HG03159 (cell line): ENCODE measurements at regions not wholly inside any gene's neighbourhood (a gene's known extent, or its start where the extent isn't known, plus 50 kb on each side); places are given as distances from the start of the nearest gene placed in this dataset.
"Not testable (repeated sequence)": the region's sequence is repeated elsewhere in the genome, so short reads cannot be mapped to it uniquely, and the experiment has no call there.

Source experiments
- ATAC-seq: cut with Tn5 transposase; IDR thresholded peaks from one replicate; pipeline ENCODE4 v1.9.1; 2021; ENCODE audit warnings: mild to moderate bottlenecking, moderate library complexity; ENCODE audit not compliant: unreplicated experiment

GRCh38 chr4:59583845-59584568, 1616.1 kb upstream of the ADGRL3 start:
- no peak for ATAC-seq

DNA sequence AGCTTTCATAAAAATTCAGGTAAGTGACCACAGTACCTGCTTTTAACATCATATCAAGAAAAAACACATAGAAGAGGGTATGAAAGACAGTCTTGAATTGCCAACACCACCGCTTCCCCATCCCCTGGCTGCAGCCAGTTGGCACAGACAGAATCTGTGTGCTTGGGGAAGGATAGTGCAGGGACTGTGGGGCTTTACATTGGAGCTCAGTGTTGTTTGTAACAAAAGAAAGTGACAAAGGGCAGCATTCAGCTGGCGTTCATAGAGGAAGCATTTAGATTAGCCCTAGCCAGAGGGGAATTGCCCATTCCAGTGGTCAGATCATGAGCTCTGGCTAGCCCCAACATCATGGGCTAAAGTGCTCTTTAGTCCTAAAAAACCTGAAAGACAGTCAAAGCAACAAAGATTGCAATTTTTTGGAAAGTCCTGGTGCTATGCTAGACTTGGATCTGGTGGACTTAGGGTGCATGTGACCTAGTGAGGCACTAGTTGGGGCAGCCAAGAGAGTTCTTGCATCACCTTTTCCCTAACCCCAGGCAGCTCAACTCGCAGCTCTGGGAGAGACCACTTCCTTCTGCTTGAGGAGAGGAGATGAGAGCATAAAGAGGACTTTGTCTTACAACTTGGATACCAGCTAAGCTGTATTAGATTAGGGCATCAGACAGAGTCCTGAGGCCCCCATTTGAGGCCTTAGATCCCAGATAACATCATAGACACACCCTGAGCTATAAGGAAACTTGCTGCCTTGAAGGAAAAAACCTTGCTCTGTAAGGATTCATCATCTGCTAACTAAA, 1602.4 kb upstream of the ADGRL3 start:
- ATAC-seq = no peak

GRCh38 chr4:59598330-59598618, 1601.9 kb upstream of the ADGRL3 start:
- no peak for ATAC-seq

- ATAC-seq = no peak
Measured at GRCh38 chr4:59608466-59608865, 1591.7 kb upstream of the ADGRL3 start.

DNA sequence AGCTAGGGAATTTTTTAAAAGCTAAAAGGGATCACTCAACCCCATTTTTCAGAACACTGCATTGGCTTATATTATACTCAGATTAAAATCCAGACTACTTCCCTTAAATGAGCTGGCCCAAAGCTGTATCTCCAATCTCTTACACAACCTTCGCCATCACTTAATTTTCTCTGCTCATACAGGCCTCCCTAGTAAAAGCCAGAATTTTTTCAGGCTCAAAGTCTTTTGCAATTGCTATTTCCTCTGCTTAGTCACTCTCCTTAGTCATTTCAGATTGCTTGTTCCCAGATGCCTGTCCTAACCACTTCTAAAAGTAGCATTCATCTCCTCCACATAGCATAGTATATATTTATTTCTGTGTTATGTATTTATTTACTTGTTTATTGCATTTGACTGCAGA, 1587.9 kb upstream of the ADGRL3 start:
- ATAC-seq = no peak

DNA sequence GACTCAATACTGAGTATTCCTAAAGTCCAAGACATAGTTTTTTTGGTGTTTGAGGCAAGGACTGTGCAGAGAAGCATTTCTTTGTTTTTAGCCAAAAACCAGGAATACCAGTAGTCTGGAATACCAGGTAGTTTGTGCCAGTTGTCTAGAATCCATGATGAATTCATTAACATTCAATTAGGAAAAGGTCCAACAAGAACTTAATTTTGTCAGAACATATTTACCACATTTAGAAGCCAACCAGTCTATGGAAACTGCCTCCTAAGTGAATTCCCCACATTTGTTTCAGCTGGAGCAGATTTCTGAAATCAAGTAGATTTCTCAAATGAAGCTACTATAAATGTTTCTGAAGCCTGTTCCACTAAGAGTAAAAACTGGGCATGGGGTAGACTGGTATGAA, 1584.8 kb upstream of the ADGRL3 start:
- ATAC-seq = no peak

GRCh38 chr4:59629348-59629747, 1570.8 kb upstream of the ADGRL3 start:
- no peak for ATAC-seq

- no peak for ATAC-seq
Measured at GRCh38 chr4:59630235-59630634, 1569.9 kb upstream of the ADGRL3 start.

DNA sequence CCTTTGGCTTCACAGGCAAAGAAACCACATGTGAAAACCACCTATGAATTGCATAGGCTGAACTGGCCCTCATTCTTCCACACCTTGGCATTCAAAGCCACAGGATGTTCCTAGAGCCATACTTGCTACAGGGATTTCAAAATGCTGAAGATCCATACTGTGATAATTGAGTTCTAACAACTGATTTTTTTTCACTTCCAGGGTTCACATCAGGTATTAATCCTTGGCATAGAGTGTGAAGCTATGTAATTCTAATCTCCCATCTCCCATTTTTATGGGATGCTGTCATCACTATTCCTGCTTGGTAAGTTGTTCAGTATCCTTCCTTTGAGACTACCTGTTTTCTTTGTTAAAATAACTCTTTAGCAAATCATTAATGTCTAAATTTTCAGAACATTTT, 1569.2 kb upstream of the ADGRL3 start:
- no peak for ATAC-seq

DNA sequence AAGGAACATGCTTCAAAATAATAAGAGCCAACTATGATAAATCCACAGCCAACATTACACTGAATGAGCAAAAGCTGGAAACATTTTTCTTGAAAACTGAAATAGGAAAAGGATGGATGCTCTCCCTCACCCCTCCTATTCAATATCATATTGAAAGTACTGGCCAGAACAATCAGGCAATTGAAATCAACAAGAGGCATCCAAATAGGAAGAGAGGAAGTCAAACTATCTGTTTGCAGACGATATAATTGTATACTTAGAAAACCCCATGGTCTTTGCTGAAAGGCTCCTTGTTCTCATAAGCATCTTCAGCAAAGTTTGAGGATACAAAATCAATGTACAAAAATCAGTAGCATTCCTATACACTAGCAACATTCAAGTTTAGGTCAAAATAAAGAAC, 1562.5 kb upstream of the ADGRL3 start:
- ATAC-seq = no peak

DNA sequence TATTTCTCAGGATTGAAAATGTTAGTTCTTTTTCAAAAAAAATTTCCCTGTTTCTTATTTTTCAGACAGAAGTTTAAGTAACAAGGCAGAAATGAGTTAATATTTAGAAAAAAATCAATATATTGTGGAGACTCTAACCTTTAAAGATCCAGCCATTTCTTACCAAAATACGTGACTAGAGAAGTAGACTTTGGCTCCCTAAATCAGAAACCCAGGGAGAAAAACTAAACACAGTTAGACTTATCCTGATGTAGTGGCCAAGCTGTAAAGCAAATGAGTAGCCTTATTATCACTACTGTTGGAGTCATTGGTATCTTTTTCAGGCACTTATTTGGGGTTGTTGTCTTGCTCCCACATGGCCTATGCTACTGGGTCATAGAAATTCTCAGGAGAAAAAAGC, 1556.4 kb upstream of the ADGRL3 start:
- no peak for ATAC-seq

GRCh38 chr4:59644765-59645164, 1555.4 kb upstream of the ADGRL3 start:
- no peak for ATAC-seq

- ATAC-seq = no peak
Measured at GRCh38 chr4:59646082-59646481, 1554.0 kb upstream of the ADGRL3 start.

DNA sequence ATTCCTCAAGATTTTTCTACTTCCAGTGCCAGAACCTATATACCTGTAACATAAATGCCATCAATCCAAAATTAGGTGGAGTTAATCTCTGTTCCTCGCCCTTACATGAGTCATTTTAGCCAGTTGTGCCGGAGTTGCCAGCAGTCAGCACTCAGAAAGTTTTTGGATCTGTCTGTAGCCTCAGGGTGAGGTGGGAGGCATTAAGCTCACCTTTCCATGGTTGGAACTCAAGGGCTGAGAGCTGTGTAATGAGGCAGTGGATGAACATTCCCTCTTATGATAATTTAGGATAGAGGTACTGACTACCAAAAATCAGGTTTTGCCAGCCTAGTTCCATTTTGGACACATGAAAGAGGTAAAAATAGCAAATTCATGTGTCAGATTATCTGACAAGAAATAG, 1553.1 kb upstream of the ADGRL3 start:
- no peak for ATAC-seq

DNA sequence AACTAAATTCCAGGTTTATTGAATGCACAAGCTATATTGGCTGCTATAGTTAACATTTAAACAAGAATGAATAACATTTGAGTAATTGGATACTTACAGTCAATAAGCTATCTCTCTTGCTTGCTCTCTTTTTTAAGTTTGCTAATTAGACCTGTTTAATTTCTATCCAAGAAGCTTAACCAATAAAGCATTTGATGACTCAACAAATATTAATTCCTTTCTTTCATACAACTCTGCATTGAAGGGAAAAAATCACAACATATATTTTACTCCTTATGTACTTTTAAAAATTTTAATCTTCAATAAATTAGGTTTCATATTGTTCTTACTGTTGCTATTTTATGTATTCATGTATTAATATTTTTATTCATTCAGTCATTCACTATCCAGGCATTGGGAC, 1552.6 kb upstream of the ADGRL3 start:
- ATAC-seq = no peak

- no peak for ATAC-seq
Measured at GRCh38 chr4:59650861-59651260, 1549.3 kb upstream of the ADGRL3 start.

- ATAC-seq = no peak
Measured at GRCh38 chr4:59655996-59656395, 1544.1 kb upstream of the ADGRL3 start.

- no peak for ATAC-seq
Measured at GRCh38 chr4:59664771-59665170, 1535.4 kb upstream of the ADGRL3 start.

- no peak for ATAC-seq
Measured at GRCh38 chr4:59666645-59667044, 1533.5 kb upstream of the ADGRL3 start.

GRCh38 chr4:59671037-59671436, 1529.1 kb upstream of the ADGRL3 start:
- ATAC-seq = no peak

GRCh38 chr4:59676389-59676788, 1523.7 kb upstream of the ADGRL3 start:
- no peak for ATAC-seq

GRCh38 chr4:59676992-59677391, 1523.1 kb upstream of the ADGRL3 start:
- ATAC-seq = not testable (repeated sequence)

DNA sequence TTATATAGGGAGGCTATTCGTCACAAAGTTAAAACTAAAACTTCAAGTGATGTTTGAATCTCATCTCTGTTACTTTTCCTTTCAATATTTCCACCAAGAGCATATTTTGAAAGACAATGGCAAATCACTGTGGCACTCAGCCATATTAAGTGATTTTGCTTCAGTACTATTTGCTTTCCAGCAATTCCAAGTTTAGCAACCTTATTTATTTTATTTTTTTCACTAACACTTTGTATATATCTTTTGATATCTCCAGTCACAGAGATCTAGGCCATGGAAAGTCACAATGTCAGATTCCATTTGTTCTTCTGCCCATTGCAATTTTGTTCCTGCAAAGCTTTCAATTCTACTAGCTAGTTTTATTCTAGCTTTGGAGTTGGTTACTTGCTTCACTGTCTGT, 1514.5 kb upstream of the ADGRL3 start:
- no peak for ATAC-seq
